ENCODE measurements at regions not wholly inside any gene's neighbourhood (a gene's known extent, or its start where the extent isn't known, plus 50 kb on each side); places are given as distances from the start of the nearest gene placed in this dataset.

- no peak overlapping the region for H3K27ac ChIP-seq
- no peaks in the 10 kb centered on the region for H3K9me3 ChIP-seq (ENCODE audit: low read depth)
- no peaks in the 10 kb centered on the region for H3K36me3 ChIP-seq
- H3K4me3 ChIP-seq, result no peak overlapping the region
- H3K4me1 ChIP-seq (ENCODE audit: low read depth), result peaks cover 15% of the 10 kb centered on the region
- no peak for DNase-seq (ENCODE audit: low read depth in 1 of 2, low spot score in 1 of 2)
- TF ChIP-seq CTCF (IDR thresholded peaks at IDR 0.05; ENCODE audit: low read depth, low read length), result no peak
- no peaks in the 10 kb centered on the region for H3K27me3 ChIP-seq
Measured at GRCh38 chr7:96598421-96598820, 111.2 kb downstream of the SEM1 start.

GRCh38 chr7:96596120-96596826 is 113.4 kb downstream of the SEM1 start:
- Histone ChIP-seq H3K9me3 (ENCODE audit: low read depth) (no peaks in the 10 kb centered on the region), H3K27me3 (peaks cover 6% of the 10 kb centered on the region), H3K4me3 (no peak overlapping the region), H3K36me3 (no peaks in the 10 kb centered on the region), H3K27ac (no peak overlapping the region), H3K4me1 (ENCODE audit: low read depth) (peaks cover 15% of the 10 kb centered on the region)
- TF ChIP-seq CTCF (IDR thresholded peaks at IDR 0.05; ENCODE audit: low read depth, low read length), result no peak
- DNase-seq (ENCODE audit: low read depth in 1 of 2, low spot score in 1 of 2), result peak in 1 of 2 donors; percentile 11

GRCh38 chr7:96591900-96592676 is 117.6 kb downstream of the SEM1 start:
- Histone ChIP-seq H3K9me3 (ENCODE audit: low read depth) (no peaks in the 10 kb centered on the region), H3K27ac (no peak overlapping the region), H3K4me1 (ENCODE audit: low read depth) (no peaks in the 10 kb centered on the region), H3K4me3 (no peak overlapping the region), H3K27me3 (peaks cover 17% of the 10 kb centered on the region), H3K36me3 (no peaks in the 10 kb centered on the region)
- no peak for DNase-seq (ENCODE audit: low read depth in 1 of 2, low spot score in 1 of 2)
- no peak for TF ChIP-seq CTCF (IDR thresholded peaks at IDR 0.05; ENCODE audit: low read depth, low read length)

GRCh38 chr7:96591159-96591899 is 118.3 kb downstream of the SEM1 start:
- Histone ChIP-seq H3K27ac (no peak overlapping the region), H3K36me3 (no peaks in the 10 kb centered on the region), H3K27me3 (peaks cover 17% of the 10 kb centered on the region), H3K4me3 (no peak overlapping the region), H3K4me1 (ENCODE audit: low read depth) (no peaks in the 10 kb centered on the region), H3K9me3 (ENCODE audit: low read depth) (no peaks in the 10 kb centered on the region)
- DNase-seq (ENCODE audit: low read depth in 1 of 2, low spot score in 1 of 2), result no peak
- TF ChIP-seq CTCF (IDR thresholded peaks at IDR 0.05; ENCODE audit: low read depth, low read length), result no peak

- no peak overlapping the region for H3K27ac ChIP-seq
- no peaks in the 10 kb centered on the region for H3K36me3 ChIP-seq
- no peak overlapping the region for H3K4me3 ChIP-seq
- no peak for TF ChIP-seq CTCF (IDR thresholded peaks at IDR 0.05; ENCODE audit: low read depth, low read length)
- H3K4me1 ChIP-seq (ENCODE audit: low read depth), result no peaks in the 10 kb centered on the region
- no peaks in the 10 kb centered on the region for H3K9me3 ChIP-seq (ENCODE audit: low read depth)
- no peak for DNase-seq (ENCODE audit: low read depth in 1 of 2, low spot score in 1 of 2)
- peaks cover 17% of the 10 kb centered on the region for H3K27me3 ChIP-seq
Measured at GRCh38 chr7:96589038-96589437, 120.6 kb downstream of the SEM1 start.
